ENCODE measurements at regions not wholly inside any gene's neighbourhood (a gene's known extent, or its start where the extent isn't known, plus 50 kb on each side); places are given as distances from the start of the nearest gene placed in this dataset.

- no peaks in the 10 kb centered on the region for H3K9me3 Mint-ChIP-seq (ENCODE audit: insufficient read depth)
- Histone ChIP-seq H3K4me3 (ENCODE audit: control extremely low read depth in 1 of 5, extremely low read depth in 1 of 5, insufficient read depth in 1 of 5, low read depth in 2 of 5, low read length in 4 of 5) (no peak overlapping the region), H2AFZ (ENCODE audit: insufficient read depth, low read depth, low read length, poor library complexity, severe bottlenecking) (no peak overlapping the region), H3K9me3 (ENCODE audit: control extremely low read depth in 1 of 3, control insufficient read depth in 2 of 3, insufficient read depth in 1 of 3, low read length in 2 of 3) (peaks cover 0 to 1% (median 0%) of the 10 kb centered on the region in 3 donors), H3K36me3 (replicated peaks in 1 of 2; ENCODE audit: control extremely low read depth in 1 of 2, control insufficient read depth in 1 of 2, extremely low read depth in 1 of 2, insufficient read depth in 2 of 2, low read length in 1 of 2) (no peaks in the 10 kb centered on the region), H4K20me1 (ENCODE audit: control insufficient read depth, insufficient read depth, low read length, poor library complexity, severe bottlenecking) (no peaks in the 10 kb centered on the region), H3K27ac (ENCODE audit: low read length in 2 of 2) (no peak overlapping the region), H3K27me3 (replicated peaks in 1 of 4; ENCODE audit: control extremely low read depth in 1 of 4, control insufficient read depth in 3 of 4, insufficient read depth in 4 of 4, low read length in 3 of 4) (no peaks in the 10 kb centered on the region), H3K4me1 (ENCODE audit: control insufficient read depth in 2 of 2, insufficient read depth in 2 of 2, low read length in 2 of 2) (no peaks in the 10 kb centered on the region), H3K9ac (ENCODE audit: low read length) (no peak overlapping the region), H3K79me2 (ENCODE audit: control insufficient read depth, insufficient read depth, low read length) (no peaks in the 10 kb centered on the region), H3K4me2 (replicated peaks; ENCODE audit: low read depth, low read length, poor library complexity, severe bottlenecking) (no peak overlapping the region)
- no peak for DNase-seq
- no peak overlapping the region for H3K27ac Mint-ChIP-seq
- no peak for TF ChIP-seq EZH2 (IDR thresholded peaks at IDR 0.05; ENCODE audit: borderline replicate concordance, insufficient read depth, low read depth, low read length, poor library complexity, severe bottlenecking)
- TF ChIP-seq, protein P1, sequence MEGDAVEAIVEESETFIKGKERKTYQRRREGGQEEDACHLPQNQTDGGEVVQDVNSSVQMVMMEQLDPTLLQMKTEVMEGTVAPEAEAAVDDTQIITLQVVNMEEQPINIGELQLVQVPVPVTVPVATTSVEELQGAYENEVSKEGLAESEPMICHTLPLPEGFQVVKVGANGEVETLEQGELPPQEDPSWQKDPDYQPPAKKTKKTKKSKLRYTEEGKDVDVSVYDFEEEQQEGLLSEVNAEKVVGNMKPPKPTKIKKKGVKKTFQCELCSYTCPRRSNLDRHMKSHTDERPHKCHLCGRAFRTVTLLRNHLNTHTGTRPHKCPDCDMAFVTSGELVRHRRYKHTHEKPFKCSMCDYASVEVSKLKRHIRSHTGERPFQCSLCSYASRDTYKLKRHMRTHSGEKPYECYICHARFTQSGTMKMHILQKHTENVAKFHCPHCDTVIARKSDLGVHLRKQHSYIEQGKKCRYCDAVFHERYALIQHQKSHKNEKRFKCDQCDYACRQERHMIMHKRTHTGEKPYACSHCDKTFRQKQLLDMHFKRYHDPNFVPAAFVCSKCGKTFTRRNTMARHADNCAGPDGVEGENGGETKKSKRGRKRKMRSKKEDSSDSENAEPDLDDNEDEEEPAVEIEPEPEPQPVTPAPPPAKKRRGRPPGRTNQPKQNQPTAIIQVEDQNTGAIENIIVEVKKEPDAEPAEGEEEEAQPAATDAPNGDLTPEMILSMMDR (IDR thresholded peaks at IDR 0.05): no peak
- no peak for ATAC-seq (ENCODE audit: low read depth)
- intact Hi-C loops (cut with micrococcal nuclease): no loop called here
- no peak overlapping the region for H3K4me3 Mint-ChIP-seq
- H3K27me3 Mint-ChIP-seq: no peaks in the 10 kb centered on the region
- no peaks in the 10 kb centered on the region for H3K4me1 Mint-ChIP-seq
- ChIA-PET CTCF (no interaction called here), POLR2A (no interaction called here)
These were observed 296.1 kb downstream of the IL15 start for GRCh38 chr4:141932490-141932889.

DNA sequence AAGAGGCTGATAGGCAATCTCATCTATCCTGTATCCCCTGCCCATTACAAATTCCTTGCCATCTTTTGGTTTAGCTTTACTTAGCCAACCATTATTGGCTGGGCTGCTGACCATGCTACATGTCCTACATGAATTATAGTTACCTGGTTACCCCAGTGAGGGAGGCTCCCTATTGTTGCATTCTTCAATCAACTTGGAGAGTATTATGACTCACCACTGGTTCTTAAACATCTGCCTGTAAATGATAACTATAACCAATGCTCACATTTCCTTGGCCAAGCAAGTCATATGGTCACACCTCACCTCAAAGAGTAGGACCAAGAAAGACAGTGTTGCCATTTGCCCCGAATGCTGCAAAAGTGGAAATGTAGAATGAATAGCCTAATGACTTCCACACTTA is 297.6 kb downstream of the IL15 start:
- Mint-ChIP-seq H3K27me3 (no peaks in the 10 kb centered on the region), H3K9me3 (ENCODE audit: insufficient read depth) (no peaks in the 10 kb centered on the region), H3K27ac (no peak overlapping the region), H3K4me3 (no peak overlapping the region), H3K4me1 (no peaks in the 10 kb centered on the region)
- ChIA-PET CTCF (no interaction called here), POLR2A (no interaction called here)
- H3K36me3 ChIP-seq (replicated peaks in 1 of 2; ENCODE audit: control extremely low read depth in 1 of 2, control insufficient read depth in 1 of 2, extremely low read depth in 1 of 2, insufficient read depth in 2 of 2, low read length in 1 of 2): no peaks in the 10 kb centered on the region
- no peaks in the 10 kb centered on the region for H3K4me1 ChIP-seq (ENCODE audit: control insufficient read depth in 2 of 2, insufficient read depth in 2 of 2, low read length in 2 of 2)
- no peaks in the 10 kb centered on the region for H3K27me3 ChIP-seq (replicated peaks in 1 of 4; ENCODE audit: control extremely low read depth in 1 of 4, control insufficient read depth in 3 of 4, insufficient read depth in 4 of 4, low read length in 3 of 4)
- H3K9me3 ChIP-seq (ENCODE audit: control extremely low read depth in 1 of 3, control insufficient read depth in 2 of 3, insufficient read depth in 1 of 3, low read length in 2 of 3): peaks cover 0 to 5% (median 1%) of the 10 kb centered on the region in 3 donors
- intact Hi-C loops (cut with micrococcal nuclease): no loop called here
- no peak overlapping the region for H3K9ac ChIP-seq (ENCODE audit: low read length)
- WGBS (ENCODE audit: insufficient coverage): no CpG with 5 or more reads among the region's 1 CpG
- TF ChIP-seq, protein P1 (IDR thresholded peaks at IDR 0.05): no peak
- TF ChIP-seq EZH2 (IDR thresholded peaks at IDR 0.05; ENCODE audit: borderline replicate concordance, insufficient read depth, low read depth, low read length, poor library complexity, severe bottlenecking): no peak
- H3K4me2 ChIP-seq (replicated peaks; ENCODE audit: low read depth, low read length, poor library complexity, severe bottlenecking): no peak overlapping the region
- H3K79me2 ChIP-seq (ENCODE audit: control insufficient read depth, insufficient read depth, low read length): no peaks in the 10 kb centered on the region
- no peaks in the 10 kb centered on the region for H4K20me1 ChIP-seq (ENCODE audit: control insufficient read depth, insufficient read depth, low read length, poor library complexity, severe bottlenecking)
- DNase-seq (no peak), ATAC-seq (ENCODE audit: low read depth) (no peak)
- no peak overlapping the region for H3K27ac ChIP-seq (ENCODE audit: low read length in 2 of 2)
- H3K4me3 ChIP-seq (ENCODE audit: control extremely low read depth in 1 of 5, extremely low read depth in 1 of 5, insufficient read depth in 1 of 5, low read depth in 2 of 5, low read length in 4 of 5): no peak overlapping the region
- H2AFZ ChIP-seq (ENCODE audit: insufficient read depth, low read depth, low read length, poor library complexity, severe bottlenecking): no peak overlapping the region
